Bronchial epithelial cell (primary cell): ENCODE measurements at regions not wholly inside any gene's neighbourhood (a gene's known extent, or its start where the extent isn't known, plus 50 kb on each side); places are given as distances from the start of the nearest gene placed in this dataset.

Source experiments
- DNase-seq: peaks from one replicate; pipeline ENCODE4 v3.0.0-alpha.2; 2010; ENCODE audit warnings: low read depth
- FAIRE-seq: peaks from 2 replicates; lab custom pipeline; 2011; peaks lifted over from hg19 to GRCh38; lab: Jason Lieb, UNC
- H3K27me3 ChIP-seq: 2 replicates; pipeline ENCODE4 v1.5.1; 2011; ENCODE audit warnings: low read length; ENCODE audit not compliant: control insufficient read depth, insufficient read depth
- H3K36me3 ChIP-seq: 2 replicates; pipeline ENCODE4 v1.5.1; 2011; ENCODE audit warnings: low read length; ENCODE audit not compliant: control insufficient read depth, insufficient read depth
- H3K4me3 ChIP-seq: 2 replicates; pipeline ENCODE4 v1.5.1; 2011; ENCODE audit warnings: mild to moderate bottlenecking, low read depth, low read length, control low read depth
- CTCF ChIP-seq: IDR thresholded peaks from 2 replicates; pipeline ENCODE4 v1.5.1; 2011; ENCODE audit warnings: mild to moderate bottlenecking, moderate library complexity, low read length, control low read depth, inconsistent platforms; ENCODE audit not compliant: insufficient read depth, severe bottlenecking

DNA sequence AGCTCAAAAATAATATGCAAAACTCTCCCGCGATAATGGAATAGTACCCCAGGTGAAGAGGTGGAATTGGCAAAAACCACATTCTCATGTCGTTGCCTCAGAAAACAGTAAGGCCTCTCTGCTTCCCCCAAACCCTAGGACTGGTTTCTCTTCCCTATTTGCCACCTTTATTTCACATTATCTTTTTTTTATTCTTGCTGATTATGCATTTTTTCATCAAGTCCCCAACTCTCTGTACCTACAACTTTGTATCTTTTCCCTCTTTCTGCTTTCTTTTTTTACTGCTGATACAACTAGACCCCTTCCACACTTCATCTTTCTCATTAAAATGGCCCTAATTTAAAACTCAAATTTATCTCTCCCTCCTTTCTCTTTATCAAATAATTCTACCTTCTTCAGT lies 1472.2 kb downstream of the SUCLG1 start:
- Histone ChIP-seq H3K27me3 (no peaks in the 10 kb centered on the region), H3K4me3 (no peak overlapping the region), H3K36me3 (no peaks in the 10 kb centered on the region)
- no peak for TF ChIP-seq CTCF
- FAIRE-seq (no peak), DNase-seq (no peak)

DNA sequence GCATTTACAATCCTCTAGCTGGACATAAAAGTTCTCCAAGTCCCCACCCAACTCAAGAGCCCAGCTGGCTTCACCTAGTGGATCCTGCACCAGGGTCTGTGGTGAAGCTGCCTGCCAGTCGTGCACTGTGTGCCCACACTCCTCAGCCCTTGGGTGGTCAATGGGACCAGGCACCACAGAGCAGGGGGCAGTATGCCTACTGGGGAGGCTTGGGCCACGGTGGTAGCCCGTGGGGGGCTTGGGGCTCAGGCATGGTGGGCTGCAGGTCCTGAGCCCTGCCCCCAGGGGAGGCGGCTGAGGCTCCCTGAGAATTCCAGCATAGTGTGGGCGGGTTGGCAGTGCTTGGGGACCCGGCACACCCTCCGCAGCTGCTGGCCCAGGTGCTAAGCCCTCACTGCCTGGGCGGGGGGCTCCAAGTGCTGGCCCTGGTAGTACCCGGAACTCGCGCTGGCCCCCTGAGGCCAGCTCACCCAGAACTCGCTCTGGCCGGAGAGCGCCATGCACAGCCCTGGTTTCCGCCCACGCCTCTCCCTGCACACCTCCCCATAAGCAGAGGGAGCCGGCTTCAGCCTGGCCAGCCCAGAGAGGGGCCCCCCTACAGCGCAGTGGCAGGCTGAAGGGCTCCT lies 1473.4 kb downstream of the SUCLG1 start:
- Histone ChIP-seq H3K4me3 (no peak overlapping the region), H3K36me3 (no peaks in the 10 kb centered on the region), H3K27me3 (no peaks in the 10 kb centered on the region)
- no peak for TF ChIP-seq CTCF
- DNase-seq = no peak
- FAIRE-seq = no peak

- no peak overlapping the region for H3K4me3 ChIP-seq
- DNase-seq (peak; percentile 13), FAIRE-seq (no peak)
- no peak for TF ChIP-seq CTCF
- no peaks in the 10 kb centered on the region for H3K36me3 ChIP-seq
- H3K27me3 ChIP-seq = no peaks in the 10 kb centered on the region
These were observed 1490.7 kb downstream of the SUCLG1 start for GRCh38 chr2:82968358-82968757.

DNA sequence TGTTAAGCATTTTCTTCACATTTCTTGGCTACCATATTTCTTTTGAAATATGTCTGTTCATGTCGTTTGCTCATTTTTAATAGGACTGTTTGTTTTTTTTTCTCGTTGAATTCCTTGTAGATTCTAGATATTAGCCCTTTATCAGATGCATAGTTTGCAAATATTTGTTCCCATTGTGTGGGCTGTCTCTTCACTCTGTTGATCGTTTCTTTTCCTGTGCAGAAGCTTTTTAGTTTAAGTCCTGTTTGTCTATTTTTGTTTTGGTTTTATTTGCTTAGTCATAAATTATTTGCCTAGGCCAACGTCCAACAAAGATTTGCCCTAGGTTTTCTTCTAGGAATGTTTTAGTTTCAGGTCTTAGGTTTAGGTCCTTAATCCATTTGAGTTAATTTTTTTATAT lies 1494.7 kb downstream of the SUCLG1 start:
- no peaks in the 10 kb centered on the region for H3K27me3 ChIP-seq
- no peak for DNase-seq
- no peak for FAIRE-seq
- no peak for TF ChIP-seq CTCF
- no peaks in the 10 kb centered on the region for H3K36me3 ChIP-seq
- no peak overlapping the region for H3K4me3 ChIP-seq

DNA sequence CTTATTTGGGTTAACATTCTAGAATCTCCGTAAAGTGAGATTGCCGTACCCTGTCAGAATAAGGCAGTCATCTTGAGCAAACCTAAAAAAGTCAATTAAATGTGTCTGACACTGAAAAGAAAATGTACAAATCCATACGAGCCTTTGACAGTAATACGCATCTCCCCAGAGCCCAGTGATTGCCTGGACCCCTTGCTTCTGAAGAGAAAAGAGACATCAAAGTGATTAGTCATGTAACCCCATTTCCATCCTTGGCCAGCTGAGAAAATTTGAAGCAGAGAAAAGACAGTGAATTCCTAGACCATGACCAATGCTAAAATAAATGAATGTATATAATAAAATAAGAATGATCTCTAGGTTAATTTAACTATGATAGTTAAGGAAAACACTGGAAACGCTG lies 1499.4 kb downstream of the SUCLG1 start:
- DNase-seq = no peak
- no peaks in the 10 kb centered on the region for H3K27me3 ChIP-seq
- H3K36me3 ChIP-seq = no peaks in the 10 kb centered on the region
- no peak for TF ChIP-seq CTCF
- no peak overlapping the region for H3K4me3 ChIP-seq
- no peak for FAIRE-seq

- no peak for TF ChIP-seq CTCF
- no peak for DNase-seq
- Histone ChIP-seq H3K27me3 (no peaks in the 10 kb centered on the region), H3K4me3 (no peak overlapping the region), H3K36me3 (no peaks in the 10 kb centered on the region)
- FAIRE-seq = no peak
These were observed 1504.2 kb downstream of the SUCLG1 start for GRCh38 chr2:82954868-82955267.
